UCSD-AML1 (cell line): ENCODE measurements at regions not wholly inside any gene's neighbourhood (a gene's known extent, or its start where the extent isn't known, plus 50 kb on each side); places are given as distances from the start of the nearest gene placed in this dataset.
A peak's percentile ranks its signal among the peaks of the same experiment; 100 is the strongest.
"Not testable (repeated sequence)": the region's sequence is repeated elsewhere in the genome, so short reads cannot be mapped to it uniquely, and the experiment has no call there.

Source experiments
- DNase-seq: peaks from one replicate; lab custom pipeline; 2025; ENCODE audit not compliant: unreplicated experiment; lab: John Stamatoyannopoulos, UW

- DNase-seq, result no peak
Measured at GRCh38 chr3:90180096-90180495, 1072.7 kb downstream of the EPHA3 start.

GRCh38 chr3:90180543-90180942 lies 1073.1 kb downstream of the EPHA3 start:
- no peak for DNase-seq

- peak; percentile 38 for DNase-seq
Measured at GRCh38 chr3:90182291-90182976, 1075.0 kb downstream of the EPHA3 start.

GRCh38 chr3:90184861-90185260 lies 1077.4 kb downstream of the EPHA3 start:
- DNase-seq, result peak; percentile 3

- DNase-seq, result not testable (repeated sequence)
Measured at GRCh38 chr3:90197383-90197782, 1090.0 kb downstream of the EPHA3 start.

- not testable (repeated sequence) for DNase-seq
Measured at GRCh38 chr3:90202931-90203330, 1095.5 kb downstream of the EPHA3 start.

- DNase-seq, result not testable (repeated sequence)
Measured at GRCh38 chr3:90206482-90206881, 1099.1 kb downstream of the EPHA3 start.

- not testable (repeated sequence) for DNase-seq
Measured at GRCh38 chr3:90207353-90208097, 1100.1 kb downstream of the EPHA3 start.

GRCh38 chr3:90221900-90222299 lies 1114.5 kb downstream of the EPHA3 start:
- no peak for DNase-seq

- DNase-seq, result no peak
Measured at GRCh38 chr3:90241481-90241880, 1134.1 kb downstream of the EPHA3 start.

GRCh38 chr3:90253131-90253530 lies 1145.7 kb downstream of the EPHA3 start:
- no peak for DNase-seq

- no peak for DNase-seq
Measured at GRCh38 chr3:90261481-90262433, 1154.3 kb downstream of the EPHA3 start.
